GM21737 (cell line): ENCODE measurements at regions not wholly inside any gene's neighbourhood (a gene's known extent, or its start where the extent isn't known, plus 50 kb on each side); places are given as distances from the start of the nearest gene placed in this dataset.
"Not testable (repeated sequence)": the region's sequence is repeated elsewhere in the genome, so short reads cannot be mapped to it uniquely, and the experiment has no call there.

Experiments
- ATAC-seq: cut with Tn5 transposase; IDR thresholded peaks from one replicate; pipeline ENCODE4 v1.9.1; 2021; ENCODE audit warnings: mild to moderate bottlenecking, moderate library complexity; ENCODE audit not compliant: unreplicated experiment

GRCh38 chr1:73859227-73859626, 338.7 kb downstream of the LRRIQ3 start:
- no peak for ATAC-seq

- ATAC-seq: no peak
Measured at GRCh38 chr1:73854527-73854926, 343.4 kb downstream of the LRRIQ3 start.

GRCh38 chr1:73842436-73842835, 355.5 kb downstream of the LRRIQ3 start:
- no peak for ATAC-seq

GRCh38 chr1:73839922-73840321, 358.1 kb downstream of the LRRIQ3 start:
- no peak for ATAC-seq

- no peak for ATAC-seq
Measured at GRCh38 chr1:73832276-73833181, 365.4 kb downstream of the LRRIQ3 start.

- ATAC-seq: not testable (repeated sequence)
Measured at GRCh38 chr1:73827283-73827682, 370.7 kb downstream of the LRRIQ3 start.

GRCh38 chr1:73824065-73824464, 373.9 kb downstream of the LRRIQ3 start:
- ATAC-seq: no peak

- ATAC-seq: no peak
Measured at GRCh38 chr1:73821520-73821919, 376.5 kb downstream of the LRRIQ3 start.

- no peak for ATAC-seq
Measured at GRCh38 chr1:73820843-73821242, 377.1 kb downstream of the LRRIQ3 start.

- no peak for ATAC-seq
Measured at GRCh38 chr1:73813716-73814115, 384.3 kb downstream of the LRRIQ3 start.

- no peak for ATAC-seq
Measured at GRCh38 chr1:73813236-73813635, 384.7 kb downstream of the LRRIQ3 start.

GRCh38 chr1:73811798-73812197, 386.2 kb downstream of the LRRIQ3 start:
- ATAC-seq: no peak

GRCh38 chr1:73804935-73805334, 393.0 kb downstream of the LRRIQ3 start:
- no peak for ATAC-seq

GRCh38 chr1:73803380-73803779, 394.6 kb downstream of the LRRIQ3 start:
- ATAC-seq: no peak

- ATAC-seq: no peak
Measured at GRCh38 chr1:73801912-73802429, 396.0 kb downstream of the LRRIQ3 start.

GRCh38 chr1:73800376-73800775, 397.6 kb downstream of the LRRIQ3 start:
- ATAC-seq: no peak

GRCh38 chr1:73789965-73790364, 408.0 kb downstream of the LRRIQ3 start:
- no peak for ATAC-seq

- no peak for ATAC-seq
Measured at GRCh38 chr1:73784026-73784425, 413.9 kb downstream of the LRRIQ3 start.

GRCh38 chr1:73783352-73783751, 414.6 kb downstream of the LRRIQ3 start:
- ATAC-seq: no peak

GRCh38 chr1:73782901-73783300, 415.1 kb downstream of the LRRIQ3 start:
- ATAC-seq: no peak

- ATAC-seq: no peak
Measured at GRCh38 chr1:73781251-73781650, 416.7 kb downstream of the LRRIQ3 start.

GRCh38 chr1:73778471-73778870, 419.5 kb downstream of the LRRIQ3 start:
- no peak for ATAC-seq
